ENCODE measurements at regions not wholly inside any gene's neighbourhood (a gene's known extent, or its start where the extent isn't known, plus 50 kb on each side); places are given as distances from the start of the nearest gene placed in this dataset.
"Not testable (repeated sequence)": the region's sequence is repeated elsewhere in the genome, so short reads cannot be mapped to it uniquely, and the experiment has no call there.

DNA sequence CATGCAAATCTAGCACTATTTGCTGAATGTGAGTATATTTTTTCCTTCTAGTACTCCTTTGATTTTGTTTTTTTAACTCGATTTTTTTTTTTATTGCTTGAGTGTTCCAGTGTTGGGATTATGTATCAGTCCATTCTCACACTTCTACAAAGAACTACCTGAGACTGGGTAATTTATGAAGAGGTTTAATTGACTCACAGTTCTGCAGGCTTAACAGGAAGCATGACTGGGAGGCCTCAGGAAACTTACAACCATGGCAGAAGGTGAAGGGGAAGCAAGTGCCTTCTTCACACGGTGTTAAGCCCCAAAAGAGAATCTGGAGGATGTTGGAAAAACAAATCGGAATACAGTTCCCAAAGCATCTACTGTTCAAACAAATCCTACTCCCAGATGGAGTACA lies 69.1 kb downstream of the ZNF518B start:
- not testable (repeated sequence) for TF ChIP-seq ZNF224 (CRISPR knock-in tag; IDR thresholded peaks at IDR 0.05); HCFC1 (IDR thresholded peaks at IDR 0.05; ENCODE audit: low read depth, low read length); ZNF24 (IDR thresholded peaks at IDR 0.05); ZNF225 (CRISPR knock-in tag; IDR thresholded peaks at IDR 0.05); ZNF777 (CRISPR knock-in tag; IDR thresholded peaks at IDR 0.05); RELA (CRISPR knock-in tag; IDR thresholded peaks at IDR 0.05)
- TF ChIP-seq, protein P1, sequence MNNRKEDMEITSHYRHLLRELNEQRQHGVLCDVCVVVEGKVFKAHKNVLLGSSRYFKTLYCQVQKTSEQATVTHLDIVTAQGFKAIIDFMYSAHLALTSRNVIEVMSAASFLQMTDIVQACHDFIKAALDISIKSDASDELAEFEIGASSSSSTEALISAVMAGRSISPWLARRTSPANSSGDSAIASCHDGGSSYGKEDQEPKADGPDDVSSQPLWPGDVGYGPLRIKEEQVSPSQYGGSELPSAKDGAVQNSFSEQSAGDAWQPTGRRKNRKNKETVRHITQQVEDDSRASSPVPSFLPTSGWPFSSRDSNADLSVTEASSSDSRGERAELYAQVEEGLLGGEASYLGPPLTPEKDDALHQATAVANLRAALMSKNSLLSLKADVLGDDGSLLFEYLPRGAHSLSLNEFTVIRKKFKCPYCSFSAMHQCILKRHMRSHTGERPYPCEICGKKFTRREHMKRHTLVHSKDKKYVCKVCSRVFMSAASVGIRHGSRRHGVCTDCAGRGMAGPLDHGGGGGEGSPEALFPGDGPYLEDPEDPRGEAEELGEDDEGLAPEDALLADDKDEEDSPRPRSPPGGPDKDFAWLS (CRISPR knock-in tag; IDR thresholded peaks at IDR 0.05; ENCODE audit: borderline replicate concordance): not testable (repeated sequence)
- TF ChIP-seq, protein P2, sequence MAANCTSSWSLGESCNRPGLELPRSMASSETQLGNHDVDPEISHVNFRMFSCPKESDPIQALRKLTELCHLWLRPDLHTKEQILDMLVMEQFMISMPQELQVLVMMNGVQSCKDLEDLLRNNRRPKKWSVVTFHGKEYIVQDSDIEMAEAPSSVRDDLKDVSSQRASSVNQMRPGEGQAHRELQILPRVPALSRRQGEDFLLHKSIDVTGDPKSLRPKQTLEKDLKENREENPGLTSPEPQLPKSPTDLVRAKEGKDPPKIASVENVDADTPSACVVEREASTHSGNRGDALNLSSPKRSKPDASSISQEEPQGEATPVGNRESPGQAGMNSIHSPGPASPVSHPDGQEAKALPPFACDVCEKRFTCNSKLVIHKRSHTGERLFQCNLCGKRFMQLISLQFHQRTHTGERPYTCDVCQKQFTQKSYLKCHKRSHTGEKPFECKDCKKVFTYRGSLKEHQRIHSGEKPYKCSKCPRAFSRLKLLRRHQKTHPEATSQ (CRISPR knock-in tag; IDR thresholded peaks at IDR 0.05; ENCODE audit: borderline replicate concordance): not testable (repeated sequence)
- TF ChIP-seq, protein P3, sequence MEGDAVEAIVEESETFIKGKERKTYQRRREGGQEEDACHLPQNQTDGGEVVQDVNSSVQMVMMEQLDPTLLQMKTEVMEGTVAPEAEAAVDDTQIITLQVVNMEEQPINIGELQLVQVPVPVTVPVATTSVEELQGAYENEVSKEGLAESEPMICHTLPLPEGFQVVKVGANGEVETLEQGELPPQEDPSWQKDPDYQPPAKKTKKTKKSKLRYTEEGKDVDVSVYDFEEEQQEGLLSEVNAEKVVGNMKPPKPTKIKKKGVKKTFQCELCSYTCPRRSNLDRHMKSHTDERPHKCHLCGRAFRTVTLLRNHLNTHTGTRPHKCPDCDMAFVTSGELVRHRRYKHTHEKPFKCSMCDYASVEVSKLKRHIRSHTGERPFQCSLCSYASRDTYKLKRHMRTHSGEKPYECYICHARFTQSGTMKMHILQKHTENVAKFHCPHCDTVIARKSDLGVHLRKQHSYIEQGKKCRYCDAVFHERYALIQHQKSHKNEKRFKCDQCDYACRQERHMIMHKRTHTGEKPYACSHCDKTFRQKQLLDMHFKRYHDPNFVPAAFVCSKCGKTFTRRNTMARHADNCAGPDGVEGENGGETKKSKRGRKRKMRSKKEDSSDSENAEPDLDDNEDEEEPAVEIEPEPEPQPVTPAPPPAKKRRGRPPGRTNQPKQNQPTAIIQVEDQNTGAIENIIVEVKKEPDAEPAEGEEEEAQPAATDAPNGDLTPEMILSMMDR (CRISPR knock-in tag; IDR thresholded peaks at IDR 0.05): not testable (repeated sequence)
